MM.1S (cell line): ENCODE measurements at regions not wholly inside any gene's neighbourhood (a gene's known extent, or its start where the extent isn't known, plus 50 kb on each side); places are given as distances from the start of the nearest gene placed in this dataset.

Experiments
- DNase-seq: peaks from one replicate; pipeline ENCODE4 v3.0.0-alpha.2; 2015
- H2AFZ ChIP-seq: fragments of 300-600 bp; sonication (generic); 2 replicates; pipeline ENCODE4 v1.6.0; 2016; ENCODE audit warnings: antibody characterized with exemption, low read length
- H3F3A ChIP-seq: fragments of 300-600 bp; sonication (generic); 2 replicates; pipeline ENCODE4 v1.6.1; 2016; ENCODE audit warnings: mild to moderate bottlenecking, antibody characterized with exemption, low read length, moderate library complexity, mixed read lengths; ENCODE audit not compliant: insufficient read depth
- H3K27ac ChIP-seq: fragments of 300-600 bp; sonication (generic); 2 replicates; pipeline ENCODE4 v1.5.1; 2016; ENCODE audit warnings: mild to moderate bottlenecking, low read length
- H3K27me3 ChIP-seq: fragments of 300-600 bp; sonication (generic); replicated peaks from 2 replicates; pipeline ENCODE4 v1.6.0; 2016; ENCODE audit warnings: low read length; ENCODE audit not compliant: insufficient read depth
- H3K36me3 ChIP-seq: fragments of 300-600 bp; sonication (generic); replicated peaks from 2 replicates; pipeline ENCODE4 v1.6.1; 2016; ENCODE audit warnings: mild to moderate bottlenecking, low read length, mixed read lengths; ENCODE audit not compliant: insufficient read depth
- H3K4me1 ChIP-seq: fragments of 300-600 bp; sonication (generic); 2 replicates; pipeline ENCODE4 v1.6.1; 2016; ENCODE audit warnings: low read length, mixed read lengths
- H3K4me2 ChIP-seq: fragments of 300-600 bp; sonication (generic); 2 replicates; pipeline ENCODE4 v1.6.0; 2016; ENCODE audit warnings: low read depth, low read length
- H3K4me3 ChIP-seq: fragments of 300-600 bp; sonication (generic); 2 replicates; pipeline ENCODE4 v1.5.1; 2016; ENCODE audit warnings: low read length, mixed read lengths
- H3K79me2 ChIP-seq: fragments of 300-600 bp; sonication (generic); 2 replicates; pipeline ENCODE4 v1.6.1; 2016; ENCODE audit warnings: mixed run types, low read length, mixed read lengths
- H3K9ac ChIP-seq: fragments of 300-600 bp; sonication (generic); 2 replicates; pipeline ENCODE4 v1.6.1; 2016; ENCODE audit warnings: low read length, mixed read lengths
- H3K9me2 ChIP-seq: fragments of 300-600 bp; sonication (generic); replicated peaks from 2 replicates; pipeline ENCODE4 v1.6.1; 2016; ENCODE audit warnings: mild to moderate bottlenecking, low read length, mixed read lengths; ENCODE audit not compliant: insufficient read depth
- H3K9me3 ChIP-seq: fragments of 300-600 bp; sonication (generic); replicated peaks from 2 replicates; pipeline ENCODE4 v1.6.1; 2016; ENCODE audit warnings: mild to moderate bottlenecking, low read length, mixed read lengths; ENCODE audit not compliant: insufficient read depth
- H4K20me1 ChIP-seq: fragments of 300-600 bp; sonication (generic); 2 replicates; pipeline ENCODE4 v1.6.1; 2016; ENCODE audit warnings: mild to moderate bottlenecking, low read length, moderate library complexity, mixed read lengths; ENCODE audit not compliant: insufficient read depth
- CTCF ChIP-seq: fragments of 300-600 bp; sonication (generic); IDR thresholded peaks from 2 replicates; pipeline ENCODE4 v1.5.1; 2016; ENCODE audit warnings: antibody characterized with exemption, low read length, mixed read lengths
- EZH2 ChIP-seq: fragments of 300-600 bp; sonication (generic); optimal IDR thresholded peaks from 2 replicates; pipeline ENCODE3; 2017; ENCODE audit warnings: low read depth, mild to moderate bottlenecking, antibody characterized with exemption, low read length, mixed read lengths
- EZH2phosphoT487 ChIP-seq: fragments of 300-600 bp; sonication (generic); IDR thresholded peaks from 2 replicates; pipeline ENCODE4 v1.6.1; 2018; ENCODE audit warnings: antibody characterized with exemption, low read length

DNA sequence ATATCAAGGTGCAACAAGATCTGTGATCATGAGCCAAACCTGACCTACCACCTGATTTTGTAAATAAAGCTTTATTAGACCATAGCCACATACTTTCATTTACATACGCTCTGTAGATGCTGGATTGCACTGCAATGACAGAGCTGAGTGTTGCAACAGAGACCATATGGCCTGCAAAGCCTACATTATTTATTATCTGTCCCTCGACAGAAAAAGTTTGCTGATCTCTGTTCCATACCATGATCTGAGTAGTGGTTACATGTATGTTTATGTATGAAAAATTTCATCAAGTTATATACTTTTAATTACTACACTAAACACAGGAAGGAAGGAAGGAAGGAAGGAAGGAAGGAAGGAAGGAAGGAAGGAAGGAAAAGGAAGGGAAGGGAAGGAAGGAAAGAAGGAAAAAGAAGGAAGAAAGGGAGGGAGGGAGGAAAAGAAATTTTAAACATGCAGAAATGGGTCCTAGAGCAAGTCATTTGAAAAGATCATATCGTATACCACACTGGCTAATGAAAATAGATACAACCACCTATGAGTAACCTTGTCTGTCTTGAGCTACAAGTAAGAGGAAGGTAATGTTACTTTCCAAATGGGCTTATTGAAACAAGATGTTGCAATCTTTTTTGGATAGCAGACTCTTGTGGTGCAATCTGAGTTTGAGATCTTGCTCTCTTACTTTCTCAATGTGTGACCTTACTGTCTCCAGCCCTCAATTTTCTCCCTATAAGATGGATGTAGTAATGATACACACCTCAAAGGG lies 441.0 kb downstream of the KIF16B start:
- Histone ChIP-seq H3K4me3 (no peak overlapping the region), H3K9me2 (no peaks in the 10 kb centered on the region), H2AFZ (no peak overlapping the region), H3F3A (no peaks in the 10 kb centered on the region), H3K4me1 (no peaks in the 10 kb centered on the region), H3K4me2 (no peak overlapping the region), H3K27me3 (no peaks in the 10 kb centered on the region), H3K9ac (no peak overlapping the region), H3K9me3 (no peaks in the 10 kb centered on the region), H4K20me1 (no peaks in the 10 kb centered on the region), H3K36me3 (no peaks in the 10 kb centered on the region), H3K27ac (no peak overlapping the region), H3K79me2 (no peaks in the 10 kb centered on the region)
- DNase-seq = no peak
- TF ChIP-seq CTCF = no peak

GRCh38 chr20:16129411-16129810 lies 443.8 kb downstream of the KIF16B start:
- no peaks in the 10 kb centered on the region for H3K4me1 ChIP-seq
- no peak overlapping the region for H3K27ac ChIP-seq
- TF ChIP-seq EZH2 (no peak), EZH2phosphoT487 (no peak), CTCF (no peak)
- H3K4me3 ChIP-seq = no peak overlapping the region
- H3K79me2 ChIP-seq = no peaks in the 10 kb centered on the region
- no peaks in the 10 kb centered on the region for H3K36me3 ChIP-seq
- H3K9me2 ChIP-seq = no peaks in the 10 kb centered on the region
- H3F3A ChIP-seq = no peaks in the 10 kb centered on the region
- DNase-seq = no peak
- H4K20me1 ChIP-seq = no peaks in the 10 kb centered on the region
- no peak overlapping the region for H2AFZ ChIP-seq
- no peaks in the 10 kb centered on the region for H3K9me3 ChIP-seq
- H3K9ac ChIP-seq = no peak overlapping the region
- H3K27me3 ChIP-seq = no peaks in the 10 kb centered on the region
- H3K4me2 ChIP-seq = no peak overlapping the region

GRCh38 chr20:16128538-16129106 lies 444.6 kb downstream of the KIF16B start:
- H3K36me3 ChIP-seq = no peaks in the 10 kb centered on the region
- TF ChIP-seq EZH2phosphoT487 (no peak), EZH2 (no peak), CTCF (no peak)
- no peak overlapping the region for H3K9ac ChIP-seq
- H3F3A ChIP-seq = no peaks in the 10 kb centered on the region
- H3K79me2 ChIP-seq = no peaks in the 10 kb centered on the region
- H3K9me2 ChIP-seq = no peaks in the 10 kb centered on the region
- no peaks in the 10 kb centered on the region for H4K20me1 ChIP-seq
- no peak overlapping the region for H2AFZ ChIP-seq
- DNase-seq = no peak
- no peak overlapping the region for H3K4me2 ChIP-seq
- no peaks in the 10 kb centered on the region for H3K4me1 ChIP-seq
- no peaks in the 10 kb centered on the region for H3K9me3 ChIP-seq
- H3K27ac ChIP-seq = no peak overlapping the region
- no peaks in the 10 kb centered on the region for H3K27me3 ChIP-seq
- H3K4me3 ChIP-seq = no peak overlapping the region
